Lung (tissue), 11 donors: ENCODE measurements at regions not wholly inside any gene's neighbourhood (a gene's known extent, or its start where the extent isn't known, plus 50 kb on each side); places are given as distances from the start of the nearest gene placed in this dataset.

Source experiments
- ATAC-seq: fragments of 200-7000 bp; cut with Tn5 transposase; one replicate; pipeline ENCODE4 v1.9.1; 2020; ENCODE audit warnings: moderate number of reproducible peaks; ENCODE audit not compliant: insufficient read depth, low FRiP score
- DNase-seq, 3 donors: peaks; one replicate each; pipeline ENCODE4 v3.0.0-alpha.2; 2013 to 2017
- H3K27ac ChIP-seq, 2 donors: one replicate each; pipeline ENCODE4 v1.5.1; 2013; ENCODE audit warnings: mild to moderate bottlenecking in 2 of 2, moderate library complexity in 2 of 2, control low read depth in 1 of 2, inconsistent platforms in 1 of 2, low read depth in 1 of 2, low read length in 1 of 2
- H3K27me3 ChIP-seq, 3 donors: one replicate each; pipeline ENCODE4 v1.5.1; 2013; ENCODE audit warnings: low read length in 2 of 3; ENCODE audit not compliant: control insufficient read depth in 3 of 3, insufficient read depth in 3 of 3
- H3K36me3 ChIP-seq, 4 donors: one replicate each; pipeline ENCODE4 v1.5.1; 2013; ENCODE audit warnings: low read length in 4 of 4, mild to moderate bottlenecking in 1 of 4, moderate library complexity in 1 of 4; ENCODE audit not compliant: control insufficient read depth in 4 of 4, insufficient read depth in 4 of 4
- H3K4me1 ChIP-seq, 5 donors: one replicate each; pipeline ENCODE4 v1.5.1; 2013; ENCODE audit warnings: low read length in 5 of 5, mild to moderate bottlenecking in 2 of 5, moderate library complexity in 1 of 5; ENCODE audit not compliant: control insufficient read depth in 5 of 5, insufficient read depth in 5 of 5
- H3K4me3 ChIP-seq: one replicate; pipeline ENCODE4 v1.5.1; 2013; ENCODE audit warnings: mild to moderate bottlenecking, control low read depth, moderate library complexity
- H3K9ac ChIP-seq, 2 donors: one replicate each; pipeline ENCODE4 v1.5.1; 2013; ENCODE audit warnings: low read length in 2 of 2, control low read depth in 1 of 2; ENCODE audit not compliant: insufficient read depth in 1 of 2
- H3K9me3 ChIP-seq, 4 donors: one replicate each; pipeline ENCODE4 v1.5.1; 2013; ENCODE audit warnings: low read length in 3 of 4, mild to moderate bottlenecking in 1 of 4, moderate library complexity in 1 of 4; ENCODE audit not compliant: control insufficient read depth in 4 of 4, insufficient read depth in 3 of 4
- WGBS, 2 donors: extraction: QIAGEN DNeasy Blood & Tissue Kit; methylation state at CpG; one replicate each; pipeline ENCODE4 v1.1.7; 2013; 5-methylcytosine and 5-hydroxymethylcytosine counted together
- TF ChIP-seq, protein P1 (sequence below): IDR thresholded peaks from 2 replicates; pipeline ENCODE4 v1.5.1; 2012; ENCODE audit warnings: mild to moderate bottlenecking; ENCODE audit errors: control extremely low read depth, extremely low read depth
- donor health status: control.
- donor health status: control.
- donor health status: Bipolar disorder and iron deficiency.
- donor health status: healthy.
- donor health status: DM: yes; HTN: yes; CAD: no.

GRCh38 chr1:209386156-209386555 lies 197.4 kb upstream of the CAMK1G start:
- 85 to 87% methylated on average over 2 of the region's 2 CpGs for WGBS, 2 donors
- ATAC-seq = no peak
- H3K9ac ChIP-seq = no peak overlapping the region
- no peak for DNase-seq
- peaks cover 0 to 2% (median 0%) of the 10 kb centered on the region in 5 donors for H3K4me1 ChIP-seq
- H3K27ac ChIP-seq = no peak overlapping the region
- no peaks in the 10 kb centered on the region for H3K36me3 ChIP-seq
- TF ChIP-seq, protein P1, sequence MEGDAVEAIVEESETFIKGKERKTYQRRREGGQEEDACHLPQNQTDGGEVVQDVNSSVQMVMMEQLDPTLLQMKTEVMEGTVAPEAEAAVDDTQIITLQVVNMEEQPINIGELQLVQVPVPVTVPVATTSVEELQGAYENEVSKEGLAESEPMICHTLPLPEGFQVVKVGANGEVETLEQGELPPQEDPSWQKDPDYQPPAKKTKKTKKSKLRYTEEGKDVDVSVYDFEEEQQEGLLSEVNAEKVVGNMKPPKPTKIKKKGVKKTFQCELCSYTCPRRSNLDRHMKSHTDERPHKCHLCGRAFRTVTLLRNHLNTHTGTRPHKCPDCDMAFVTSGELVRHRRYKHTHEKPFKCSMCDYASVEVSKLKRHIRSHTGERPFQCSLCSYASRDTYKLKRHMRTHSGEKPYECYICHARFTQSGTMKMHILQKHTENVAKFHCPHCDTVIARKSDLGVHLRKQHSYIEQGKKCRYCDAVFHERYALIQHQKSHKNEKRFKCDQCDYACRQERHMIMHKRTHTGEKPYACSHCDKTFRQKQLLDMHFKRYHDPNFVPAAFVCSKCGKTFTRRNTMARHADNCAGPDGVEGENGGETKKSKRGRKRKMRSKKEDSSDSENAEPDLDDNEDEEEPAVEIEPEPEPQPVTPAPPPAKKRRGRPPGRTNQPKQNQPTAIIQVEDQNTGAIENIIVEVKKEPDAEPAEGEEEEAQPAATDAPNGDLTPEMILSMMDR = no peak
- H3K9me3 ChIP-seq = peaks cover 0 to 3% (median 0%) of the 10 kb centered on the region in 4 donors
- no peaks in the 10 kb centered on the region for H3K27me3 ChIP-seq
- no peak overlapping the region for H3K4me3 ChIP-seq

GRCh38 chr1:209387271-209387968 lies 196.1 kb upstream of the CAMK1G start:
- H3K27me3 ChIP-seq = no peaks in the 10 kb centered on the region
- 90 to 91% methylated on average over 5 of the region's 5 CpGs for WGBS, 2 donors
- no peak overlapping the region for H3K4me3 ChIP-seq
- H3K27ac ChIP-seq = no peak overlapping the region
- H3K9ac ChIP-seq = no peak overlapping the region
- H3K9me3 ChIP-seq = peaks cover 0 to 3% (median 0%) of the 10 kb centered on the region in 4 donors
- H3K4me1 ChIP-seq = peaks cover 0 to 2% (median 0%) of the 10 kb centered on the region in 5 donors
- no peak for DNase-seq
- ATAC-seq = no peak
- TF ChIP-seq, protein P1 = no peak
- no peaks in the 10 kb centered on the region for H3K36me3 ChIP-seq

- H3K4me1 ChIP-seq = peaks cover 0 to 2% (median 0%) of the 10 kb centered on the region in 5 donors
- DNase-seq = no peak
- no peak overlapping the region for H3K9ac ChIP-seq
- ATAC-seq = no peak
- H3K9me3 ChIP-seq = no peaks in the 10 kb centered on the region
- TF ChIP-seq, protein P1 = no peak
- no peaks in the 10 kb centered on the region for H3K27me3 ChIP-seq
- H3K36me3 ChIP-seq = no peaks in the 10 kb centered on the region
- WGBS, 2 donors = 72 to 81% methylated on average over 2 of the region's 2 CpGs
- H3K4me3 ChIP-seq = no peak overlapping the region
- H3K27ac ChIP-seq = no peak overlapping the region
Measured at GRCh38 chr1:209387969-209388329, 195.6 kb upstream of the CAMK1G start.

GRCh38 chr1:209388358-209388757 lies 195.2 kb upstream of the CAMK1G start:
- H3K4me3 ChIP-seq = no peak overlapping the region
- no peak for DNase-seq
- WGBS, 2 donors = 86 to 95% methylated on average over 1 of the region's 1 CpG
- no peaks in the 10 kb centered on the region for H3K36me3 ChIP-seq
- H3K4me1 ChIP-seq = peaks cover 0 to 3% (median 0%) of the 10 kb centered on the region in 5 donors
- H3K9ac ChIP-seq = no peak overlapping the region
- ATAC-seq = no peak
- no peaks in the 10 kb centered on the region for H3K27me3 ChIP-seq
- no peak overlapping the region for H3K27ac ChIP-seq
- H3K9me3 ChIP-seq = no peaks in the 10 kb centered on the region
- TF ChIP-seq, protein P1 = no peak
